ENCODE measurements at regions not wholly inside any gene's neighbourhood (a gene's known extent, or its start where the extent isn't known, plus 50 kb on each side); places are given as distances from the start of the nearest gene placed in this dataset. TPM values are rescaled to one million over a fixed set of nuclear protein-coding genes. Genes with fewer than 3 reads are reported as not detected.
"Not testable (repeated sequence)": the region's sequence is repeated elsewhere in the genome, so short reads cannot be mapped to it uniquely, and the experiment has no call there.

DNA sequence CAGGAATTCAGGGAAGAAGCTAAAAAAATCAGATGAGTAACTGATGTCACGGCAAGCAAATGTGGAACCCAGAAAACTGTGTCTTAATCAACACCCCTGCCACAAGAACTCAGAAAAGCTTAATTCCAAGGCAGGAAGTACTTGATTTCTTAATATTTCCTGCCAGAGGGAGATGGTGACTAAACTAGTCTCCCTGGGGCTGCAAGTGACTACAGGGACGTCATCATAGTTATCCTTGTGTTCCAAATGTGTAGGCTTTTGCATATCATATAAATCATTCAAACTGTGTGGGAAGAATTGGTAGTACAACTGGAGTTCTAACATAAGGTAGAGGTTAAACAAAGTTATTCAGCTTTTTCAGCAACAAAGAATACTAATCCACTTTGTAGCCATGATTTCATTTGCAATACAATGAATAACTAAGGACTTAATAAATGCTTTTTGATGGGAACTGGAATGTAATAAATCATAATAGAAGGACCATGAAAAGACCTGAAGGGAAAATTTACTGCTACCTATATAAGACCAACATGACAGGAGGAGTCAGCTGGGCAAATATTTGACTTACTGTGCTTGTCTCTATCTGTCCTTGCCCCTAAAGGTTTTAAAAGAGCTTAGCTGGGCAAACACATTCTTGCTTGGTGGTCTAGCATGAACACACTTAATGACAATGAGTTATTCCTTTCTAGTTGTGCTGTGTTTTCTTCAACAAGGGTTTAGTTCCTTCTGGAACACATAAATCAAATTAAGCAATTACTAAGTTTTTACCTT, 76.0 kb upstream of the NECTIN3 start:
- H3K27ac ChIP-seq, result no peak overlapping the region
- H3K36me3 ChIP-seq, result no peaks in the 10 kb centered on the region
- H3K9me3 ChIP-seq, result no peaks in the 10 kb centered on the region
- intact Hi-C loops (cut with DNase I; ENCODE audit: low total_unique reads), result no loop called here
- H3K4me3 ChIP-seq, result no peak overlapping the region
- H3K4me1 ChIP-seq, result no peaks in the 10 kb centered on the region
- DNase-seq, result no peak
- TF ChIP-seq, protein P1, sequence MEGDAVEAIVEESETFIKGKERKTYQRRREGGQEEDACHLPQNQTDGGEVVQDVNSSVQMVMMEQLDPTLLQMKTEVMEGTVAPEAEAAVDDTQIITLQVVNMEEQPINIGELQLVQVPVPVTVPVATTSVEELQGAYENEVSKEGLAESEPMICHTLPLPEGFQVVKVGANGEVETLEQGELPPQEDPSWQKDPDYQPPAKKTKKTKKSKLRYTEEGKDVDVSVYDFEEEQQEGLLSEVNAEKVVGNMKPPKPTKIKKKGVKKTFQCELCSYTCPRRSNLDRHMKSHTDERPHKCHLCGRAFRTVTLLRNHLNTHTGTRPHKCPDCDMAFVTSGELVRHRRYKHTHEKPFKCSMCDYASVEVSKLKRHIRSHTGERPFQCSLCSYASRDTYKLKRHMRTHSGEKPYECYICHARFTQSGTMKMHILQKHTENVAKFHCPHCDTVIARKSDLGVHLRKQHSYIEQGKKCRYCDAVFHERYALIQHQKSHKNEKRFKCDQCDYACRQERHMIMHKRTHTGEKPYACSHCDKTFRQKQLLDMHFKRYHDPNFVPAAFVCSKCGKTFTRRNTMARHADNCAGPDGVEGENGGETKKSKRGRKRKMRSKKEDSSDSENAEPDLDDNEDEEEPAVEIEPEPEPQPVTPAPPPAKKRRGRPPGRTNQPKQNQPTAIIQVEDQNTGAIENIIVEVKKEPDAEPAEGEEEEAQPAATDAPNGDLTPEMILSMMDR (IDR thresholded peaks at IDR 0.05), result no peak
- no peak for TF ChIP-seq POLR2A (IDR thresholded peaks at IDR 0.05)
- no peaks in the 10 kb centered on the region for H3K27me3 ChIP-seq

DNA sequence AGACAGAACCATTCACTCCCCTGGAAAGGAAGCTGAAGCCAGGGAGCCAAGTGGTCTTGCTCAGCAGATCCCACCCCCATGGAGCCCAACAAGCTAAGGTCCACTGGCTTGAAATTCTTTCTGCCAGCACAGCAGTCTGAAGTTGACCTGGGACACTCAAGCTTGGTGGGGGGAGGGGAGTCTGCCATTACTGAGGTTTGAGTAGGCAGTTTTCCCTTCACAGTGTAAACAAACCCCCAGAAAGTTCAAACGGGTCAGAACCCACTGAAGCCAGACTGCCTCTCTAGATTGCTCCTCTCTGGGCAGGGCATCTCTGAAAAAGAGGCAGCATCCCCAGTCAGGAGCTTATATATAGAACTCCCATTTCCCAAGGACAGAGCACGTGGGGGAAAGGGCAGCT, 72.8 kb upstream of the NECTIN3 start:
- intact Hi-C loops (cut with DNase I; ENCODE audit: low total_unique reads); H3K27me3 ChIP-seq; DNase-seq; H3K9me3 ChIP-seq; H3K36me3 ChIP-seq; H3K4me1 ChIP-seq; H3K4me3 ChIP-seq; H3K27ac ChIP-seq: not testable (repeated sequence)

DNA sequence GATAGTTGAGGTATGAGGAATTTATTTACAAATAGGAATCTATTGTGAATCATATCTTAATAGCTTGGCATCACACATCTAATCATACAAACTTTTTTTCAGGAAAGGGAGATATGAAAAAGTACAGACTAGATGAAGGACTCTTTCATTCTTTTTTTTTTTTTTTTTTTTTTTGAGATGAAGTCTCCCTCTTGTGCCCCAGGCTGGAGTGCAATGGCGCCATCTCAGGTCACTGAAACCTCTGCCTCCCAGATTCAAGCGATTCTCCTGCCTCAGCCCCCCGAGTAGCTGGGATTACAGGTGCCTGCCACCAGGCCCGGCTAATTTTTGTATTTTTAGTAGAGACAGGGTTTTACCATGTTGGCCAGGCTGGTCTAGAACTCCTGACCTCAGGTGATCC, 65.1 kb upstream of the NECTIN3 start:
- DNase-seq; H3K4me1 ChIP-seq; H3K27me3 ChIP-seq; H3K36me3 ChIP-seq; intact Hi-C loops (cut with DNase I; ENCODE audit: low total_unique reads); H3K27ac ChIP-seq; H3K4me3 ChIP-seq; H3K9me3 ChIP-seq: not testable (repeated sequence)

DNA sequence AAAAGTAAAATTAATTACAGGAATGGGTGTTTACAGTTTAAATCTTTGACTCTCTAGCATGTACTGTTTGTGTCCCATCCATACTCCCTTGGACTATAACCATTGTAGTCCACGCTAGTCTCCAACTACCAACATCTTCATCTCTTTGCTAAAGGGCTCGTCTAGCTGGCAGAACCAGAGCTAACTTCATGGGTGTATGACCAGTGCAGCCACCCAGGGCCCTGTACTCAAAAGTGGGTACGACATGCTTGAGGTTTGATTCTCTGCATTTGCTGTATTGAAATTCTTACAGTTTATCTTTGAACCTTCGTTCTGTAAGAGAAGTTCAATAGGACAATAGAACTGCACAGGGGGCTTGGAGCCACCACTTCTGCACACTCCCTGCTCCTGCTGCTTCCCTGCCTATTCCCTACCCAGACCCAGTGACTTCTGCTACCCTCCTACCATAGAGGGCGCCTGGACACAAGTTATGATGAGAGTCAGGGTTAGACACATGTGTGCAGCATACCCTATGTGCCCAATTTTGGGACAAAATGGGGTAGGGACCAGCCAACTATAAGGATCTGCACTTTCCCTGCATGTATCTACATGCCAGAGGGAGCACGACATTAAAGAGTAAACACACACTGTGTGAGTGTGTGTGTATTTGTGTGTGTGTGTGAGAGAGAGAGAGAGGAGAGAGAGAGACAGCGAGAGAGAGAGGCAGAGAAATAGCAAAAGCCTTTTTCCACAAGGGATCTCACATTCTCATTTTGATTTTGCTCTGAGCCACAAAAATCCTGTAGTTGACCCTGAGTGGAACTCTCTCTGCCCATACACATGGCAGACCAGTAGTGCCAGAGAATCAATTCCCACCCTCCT, 59.0 kb upstream of the NECTIN3 start:
- H3K27me3 ChIP-seq, result no peaks in the 10 kb centered on the region
- no peak for DNase-seq
- H3K4me3 ChIP-seq, result no peak overlapping the region
- no peaks in the 10 kb centered on the region for H3K9me3 ChIP-seq
- H3K27ac ChIP-seq, result no peak overlapping the region
- no peaks in the 10 kb centered on the region for H3K36me3 ChIP-seq
- intact Hi-C loops (cut with DNase I; ENCODE audit: low total_unique reads), result no loop called here
- H3K4me1 ChIP-seq, result no peaks in the 10 kb centered on the region
- TF ChIP-seq POLR2A (IDR thresholded peaks at IDR 0.05), result no peak
- TF ChIP-seq, protein P1 (IDR thresholded peaks at IDR 0.05), result no peak

Small RNA genes lying in the stretch of these regions (microRNA-seq; reads per million reads assigned to microRNA genes)
- not detected for gene MIR4445 (ENCODE audit: borderline microRNAs expressed, borderline replicate concordance)

Small RNA genes lying in the stretch of these regions (small RNA-seq; reads per million reads assigned to genes)
- gene AC078918.1 (not detected), gene MIR4445 (not detected), gene RF00019 (not detected), gene RNU6ATAC15P (not detected)

Measured in uterus (tissue), 3 donors.